GM12865 (cell line): ENCODE measurements at regions not wholly inside any gene's neighbourhood (a gene's known extent, or its start where the extent isn't known, plus 50 kb on each side); places are given as distances from the start of the nearest gene placed in this dataset.

ENCODE experiments used
- DNase-seq: peaks from one replicate; pipeline ENCODE4 v3.0.0; 2010; ENCODE audit warnings: low read depth
- H3K4me3 ChIP-seq: 2 replicates; pipeline ENCODE4 v1.5.1; 2011; ENCODE audit warnings: mild to moderate bottlenecking, low read depth, low read length, control low read depth
- TF ChIP-seq, protein P1 (sequence below): IDR thresholded peaks from 2 replicates; pipeline ENCODE4 v1.5.1; 2011; ENCODE audit warnings: low read length, control low read depth, low read depth, inconsistent platforms; ENCODE audit not compliant: insufficient read depth; ENCODE audit errors: missing control alignments

DNA sequence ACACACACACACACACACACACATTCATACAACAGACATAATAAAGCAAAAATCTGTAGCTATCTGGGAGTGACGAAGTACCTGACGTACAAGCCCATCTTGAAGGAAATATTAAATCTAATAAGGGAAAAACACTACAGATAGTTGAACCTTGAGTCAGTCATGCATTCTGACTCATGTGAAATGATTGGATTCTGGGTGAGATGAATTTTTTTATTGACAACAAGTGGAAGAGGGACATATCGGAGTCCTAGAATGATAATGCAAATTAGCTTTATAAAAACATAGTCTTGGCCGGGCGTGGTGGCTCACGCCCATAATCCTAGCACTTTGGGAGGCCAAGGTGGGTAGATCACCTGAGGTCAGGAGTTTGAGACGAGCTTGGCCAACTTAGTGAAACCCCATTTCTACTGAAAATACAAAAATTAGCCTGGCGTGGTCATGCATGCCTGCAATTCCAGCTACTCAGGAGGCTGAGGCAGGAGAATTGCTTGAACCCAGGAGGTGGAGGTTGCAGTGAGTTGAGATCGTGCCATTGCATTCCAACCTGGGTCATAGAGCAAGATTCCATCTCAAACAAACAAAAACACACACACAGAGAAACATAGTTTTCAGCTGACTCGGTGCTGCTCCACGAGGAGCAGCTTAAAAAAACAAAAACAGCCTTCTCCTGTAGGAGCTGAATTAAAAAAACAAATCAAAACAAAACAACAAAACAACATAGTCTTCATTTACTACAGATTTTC, 154.4 kb upstream of the MKLN1 start:
- TF ChIP-seq, protein P1, sequence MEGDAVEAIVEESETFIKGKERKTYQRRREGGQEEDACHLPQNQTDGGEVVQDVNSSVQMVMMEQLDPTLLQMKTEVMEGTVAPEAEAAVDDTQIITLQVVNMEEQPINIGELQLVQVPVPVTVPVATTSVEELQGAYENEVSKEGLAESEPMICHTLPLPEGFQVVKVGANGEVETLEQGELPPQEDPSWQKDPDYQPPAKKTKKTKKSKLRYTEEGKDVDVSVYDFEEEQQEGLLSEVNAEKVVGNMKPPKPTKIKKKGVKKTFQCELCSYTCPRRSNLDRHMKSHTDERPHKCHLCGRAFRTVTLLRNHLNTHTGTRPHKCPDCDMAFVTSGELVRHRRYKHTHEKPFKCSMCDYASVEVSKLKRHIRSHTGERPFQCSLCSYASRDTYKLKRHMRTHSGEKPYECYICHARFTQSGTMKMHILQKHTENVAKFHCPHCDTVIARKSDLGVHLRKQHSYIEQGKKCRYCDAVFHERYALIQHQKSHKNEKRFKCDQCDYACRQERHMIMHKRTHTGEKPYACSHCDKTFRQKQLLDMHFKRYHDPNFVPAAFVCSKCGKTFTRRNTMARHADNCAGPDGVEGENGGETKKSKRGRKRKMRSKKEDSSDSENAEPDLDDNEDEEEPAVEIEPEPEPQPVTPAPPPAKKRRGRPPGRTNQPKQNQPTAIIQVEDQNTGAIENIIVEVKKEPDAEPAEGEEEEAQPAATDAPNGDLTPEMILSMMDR: no peak
- no peak for DNase-seq
- H3K4me3 ChIP-seq: no peak overlapping the region

DNA sequence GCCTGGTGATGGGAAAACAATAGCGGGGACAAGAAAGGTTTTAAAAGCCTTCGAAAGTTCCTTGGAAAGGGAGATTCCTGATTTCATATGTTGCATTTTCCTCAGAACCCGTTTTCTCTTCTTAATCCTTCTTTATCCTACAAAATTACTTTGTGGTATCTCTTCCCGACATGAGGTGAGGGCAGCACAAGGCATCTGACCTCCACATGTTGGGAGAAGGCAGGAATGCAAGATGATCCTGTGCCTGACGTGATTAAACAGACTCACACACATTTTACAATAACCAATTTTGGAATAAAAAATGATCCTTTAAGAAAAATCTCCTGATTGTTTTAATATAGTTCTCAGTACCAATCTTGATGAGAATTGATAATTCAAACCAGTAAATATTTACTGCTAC, 153.3 kb upstream of the MKLN1 start:
- TF ChIP-seq, protein P1: no peak
- no peak for DNase-seq

DNA sequence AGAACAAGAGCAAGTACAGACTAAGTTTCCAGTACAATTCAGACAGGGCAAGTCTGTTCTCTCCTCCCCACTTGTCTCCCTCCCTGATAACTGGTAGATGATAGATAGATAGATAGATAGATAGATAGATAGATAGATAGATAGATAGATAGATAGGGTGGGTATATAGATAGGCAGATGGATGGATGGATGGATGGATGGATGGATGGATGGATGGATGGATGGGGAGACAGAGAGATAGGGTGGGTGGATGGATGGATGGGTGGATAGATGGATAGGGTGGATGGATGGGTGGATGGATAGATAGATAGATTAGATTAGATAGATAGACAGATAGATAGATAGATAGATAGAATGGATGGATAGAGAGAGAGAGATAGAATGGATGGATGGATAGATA, 152.8 kb upstream of the MKLN1 start:
- TF ChIP-seq, protein P1: no peak
- no peak for DNase-seq
- H3K4me3 ChIP-seq: no peak overlapping the region

More for the DNA sequence above, 153.3 kb upstream of the MKLN1 start:
- H3K4me3 ChIP-seq: no peak overlapping the region

DNA sequence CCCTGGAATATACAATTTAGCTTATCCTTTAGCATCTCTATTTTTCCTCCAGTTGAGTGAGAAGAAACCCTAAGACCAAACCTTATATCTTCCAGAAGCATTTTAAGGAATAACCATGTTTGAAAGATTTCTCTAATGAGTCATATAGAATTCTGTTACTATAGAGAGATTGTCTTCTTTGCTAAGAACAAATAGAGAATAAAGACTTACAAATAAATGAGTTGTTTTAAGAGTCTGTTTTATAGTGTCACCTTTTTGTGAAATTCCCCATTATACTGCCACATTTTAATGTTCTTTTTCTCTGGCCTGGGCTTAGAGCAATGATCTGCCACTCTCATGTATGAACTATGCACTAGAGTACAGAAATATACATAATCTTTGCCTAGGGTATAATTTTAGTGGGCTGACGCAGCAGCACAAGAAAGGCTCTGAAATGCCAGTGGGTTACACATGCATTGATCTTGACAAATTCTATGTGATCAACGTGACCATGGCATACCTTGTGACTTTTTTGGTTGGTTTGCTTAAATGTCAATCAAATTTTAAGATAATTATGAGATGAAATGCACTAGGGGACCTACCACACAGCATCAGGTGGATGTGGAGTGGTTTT, 145.1 kb upstream of the MKLN1 start:
- H3K4me3 ChIP-seq: no peak overlapping the region
- DNase-seq: no peak
- TF ChIP-seq, protein P1: no peak

DNA sequence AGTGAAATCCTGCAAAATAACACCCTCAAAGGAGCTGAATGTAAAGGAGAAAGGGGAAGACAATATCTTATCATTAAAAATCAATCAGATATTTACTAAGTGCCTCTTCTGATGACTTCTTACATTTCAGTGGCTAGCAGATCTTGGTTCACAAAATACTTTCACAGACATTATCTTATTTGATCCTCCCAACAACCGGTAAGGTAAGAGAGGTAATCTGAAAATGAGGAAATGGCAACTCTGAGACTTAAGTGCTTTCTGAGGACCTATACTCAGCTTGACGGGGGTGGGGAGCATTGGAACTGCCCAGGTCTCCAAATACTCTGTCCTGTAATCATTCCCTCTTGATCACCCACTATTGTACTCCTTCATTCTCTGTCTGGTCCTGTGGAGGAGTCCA, 144.6 kb upstream of the MKLN1 start:
- no peak for DNase-seq
- TF ChIP-seq, protein P1: no peak

DNA sequence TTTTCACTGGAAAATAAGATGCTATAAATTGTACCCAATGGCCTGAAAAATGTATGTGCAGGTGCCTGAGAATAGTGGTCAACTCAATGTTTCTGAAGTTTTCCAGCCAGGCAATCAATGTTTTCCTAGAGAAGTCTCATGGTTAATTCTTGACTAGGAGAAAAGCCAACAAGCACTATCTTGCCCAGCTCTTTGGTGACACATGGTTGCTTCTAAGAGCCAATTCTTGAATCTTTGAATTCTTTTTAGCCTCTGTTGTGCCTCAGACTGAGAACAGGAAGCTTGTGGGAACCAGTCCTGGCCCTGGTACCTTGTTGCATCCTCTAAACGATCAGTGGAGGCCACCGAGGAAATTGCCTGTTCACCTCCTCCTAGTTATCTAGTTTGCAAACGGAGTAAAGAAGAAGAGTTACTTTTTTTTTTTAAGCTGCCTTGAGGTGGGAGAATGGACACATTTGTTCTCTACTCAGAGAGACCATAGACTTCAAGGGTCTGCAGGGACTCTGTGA, 144.0 kb upstream of the MKLN1 start:
- TF ChIP-seq, protein P1: no peak
- no peak overlapping the region for H3K4me3 ChIP-seq
- DNase-seq: peak; percentile 36

More for the DNA sequence above, 144.6 kb upstream of the MKLN1 start:
- H3K4me3 ChIP-seq: no peak overlapping the region
